Naive thymus-derived CD4-positive, alpha-beta T cell (primary cell): ENCODE measurements at regions not wholly inside any gene's neighbourhood (a gene's known extent, or its start where the extent isn't known, plus 50 kb on each side); places are given as distances from the start of the nearest gene placed in this dataset.

Experiments used
- ATAC-seq: fragments of 150-1000 bp; cut with Tn5 transposase; 2 replicates; pipeline ENCODE4 v1.10.0; 2021; ENCODE audit warnings: mild to moderate bottlenecking, moderate library complexity
- CTCF ChIA-PET: fragments of 350-600 bp; sonication (Branson Sonifier 250); formaldehyde crosslinking; loops from one replicate; lab custom pipeline; 2021; ENCODE audit warnings: antibody characterized with exemption; lab: Charles Lee
- POLR2A ChIA-PET: fragments of 350-600 bp; sonication (Branson Sonifier 250); formaldehyde crosslinking; loops from one replicate; lab custom pipeline; 2021; ENCODE audit warnings: antibody characterized with exemption, inconsistent platforms; lab: Charles Lee
- DNase-seq, 9 donors: peaks; one replicate each; pipeline versions ENCODE4 v3.0.0 to v3.0.0-alpha.2; 2020 to 2022; ENCODE audit warnings: mixed read lengths in 1 of 9
- H3K27ac ChIP-seq: one replicate; pipeline ENCODE4 v1.7.0; 2013; ENCODE audit warnings: mild to moderate bottlenecking, low read depth, low read length, moderate library complexity
- H3K27me3 ChIP-seq, 2 donors: one replicate each; pipeline ENCODE4 v1.7.0; 2013; ENCODE audit warnings: low read length in 2 of 2, mild to moderate bottlenecking in 2 of 2, moderate library complexity in 2 of 2; ENCODE audit not compliant: control insufficient read depth in 2 of 2, insufficient read depth in 2 of 2
- H3K36me3 ChIP-seq, 3 experiments: 1 replicate in 2 of 3; 2 replicates in 1 of 3; pipeline ENCODE4 v1.7.0; 2013; ENCODE audit warnings: low read length in 3 of 3, mild to moderate bottlenecking in 3 of 3, moderate library complexity in 1 of 3; ENCODE audit not compliant: insufficient read depth in 3 of 3, control insufficient read depth in 2 of 3
- H3K4me1 ChIP-seq, 2 donors: one replicate each; pipeline ENCODE4 v1.7.0; 2013; ENCODE audit warnings: low read length in 2 of 2, mild to moderate bottlenecking in 2 of 2, moderate library complexity in 1 of 2; ENCODE audit not compliant: control insufficient read depth in 2 of 2, insufficient read depth in 2 of 2
- H3K4me3 ChIP-seq: 2 replicates; pipeline ENCODE4 v1.7.0; 2013; ENCODE audit warnings: mild to moderate bottlenecking, low read length
- H3K9me3 ChIP-seq, 3 experiments: 1 replicate in 2 of 3; 2 replicates in 1 of 3; pipeline ENCODE4 v1.7.0; 2013; ENCODE audit warnings: low read length in 3 of 3; ENCODE audit not compliant: control insufficient read depth in 2 of 3
- H3K27ac Mint-ChIP-seq, 9 donors: one replicate each; pipeline ENCODE4 v1.8.0; 2020 to 2022; ENCODE audit warnings: mixed read lengths in 9 of 9, mild to moderate bottlenecking in 8 of 9, moderate library complexity in 5 of 9, inconsistent platforms in 2 of 9
- H3K27me3 Mint-ChIP-seq, 5 donors: one replicate each; pipeline ENCODE4 v1.8.0; 2021 to 2022; ENCODE audit warnings: mixed read lengths in 5 of 5, mild to moderate bottlenecking in 1 of 5
- H3K36me3 Mint-ChIP-seq, 5 donors: one replicate each; pipeline ENCODE4 v1.8.0; 2020 to 2022; ENCODE audit warnings: mixed read lengths in 5 of 5, mild to moderate bottlenecking in 3 of 5, inconsistent platforms in 1 of 5
- H3K4me1 Mint-ChIP-seq, 7 donors: one replicate each; pipeline ENCODE4 v1.8.0; 2020 to 2022; ENCODE audit warnings: mixed read lengths in 7 of 7, mild to moderate bottlenecking in 3 of 7, inconsistent platforms in 1 of 7
- H3K4me3 Mint-ChIP-seq, 10 donors: one replicate each; pipeline ENCODE4 v1.8.0; 2020 to 2022; ENCODE audit warnings: mild to moderate bottlenecking in 10 of 10, mixed read lengths in 10 of 10, moderate library complexity in 6 of 10, inconsistent platforms in 2 of 10
- H3K9me3 Mint-ChIP-seq, 11 donors: one replicate each; pipeline ENCODE4 v1.8.0; 2020 to 2022; ENCODE audit warnings: mixed read lengths in 11 of 11, mild to moderate bottlenecking in 4 of 11, inconsistent platforms in 1 of 11, moderate library complexity in 1 of 11
- intact Hi-C, 2 donors: fragments of 100-400 bp; cut with micrococcal nuclease; formaldehyde crosslinking; loops; one replicate each; pipeline ENCODE4 v1.15.1; 2023

DNA sequence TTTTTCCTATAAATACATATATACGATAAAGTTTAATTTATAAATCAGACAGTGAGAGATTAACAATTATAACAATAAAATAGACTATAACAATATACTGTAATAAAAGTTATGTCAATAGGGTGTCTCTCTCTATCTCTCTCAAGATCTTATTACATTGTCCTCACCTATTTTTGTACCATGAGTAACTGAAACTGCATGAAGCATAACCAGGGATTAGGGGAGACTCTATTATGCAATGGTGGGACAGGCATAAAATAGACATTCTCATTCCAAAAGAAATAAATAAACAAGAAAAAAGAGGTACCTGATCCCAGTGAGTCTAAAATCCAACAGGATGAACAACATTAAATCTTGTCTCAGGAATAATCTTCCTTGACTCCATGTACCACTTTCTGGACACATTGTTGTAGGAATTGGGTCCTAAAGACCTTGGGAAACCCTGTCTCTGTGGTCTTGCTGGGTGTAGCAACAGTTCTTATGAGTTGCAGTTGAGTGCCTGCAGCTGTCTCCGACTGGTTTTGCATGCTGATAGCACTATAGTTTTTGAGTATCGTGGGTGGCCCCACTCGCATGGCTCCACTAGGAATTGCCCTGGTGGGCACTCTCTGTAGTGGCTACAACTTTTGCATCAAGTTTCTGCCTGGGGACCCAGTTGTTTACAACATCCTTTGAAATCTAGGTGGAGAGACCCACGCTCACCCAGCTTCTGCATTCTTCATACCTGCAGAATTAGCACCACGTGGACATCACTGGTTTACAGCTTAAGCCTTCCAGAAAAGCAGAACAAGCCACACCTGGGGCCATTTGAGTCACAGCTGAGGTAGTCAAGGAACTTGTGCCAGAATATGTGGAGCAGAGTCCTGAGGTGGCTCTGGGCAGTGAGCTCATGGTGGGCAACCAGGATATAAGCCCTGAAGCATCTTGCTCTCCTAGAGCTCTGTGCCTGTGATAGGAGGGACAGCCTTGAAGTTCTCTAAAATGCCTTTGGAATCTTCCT lies 204.7 kb downstream of the KITLG start:
- Histone ChIP-seq H3K27me3 (no peaks in the 10 kb centered on the region), H3K4me3 (no peak overlapping the region), H3K27ac (no peak overlapping the region), H3K9me3 (no peaks in the 10 kb centered on the region), H3K4me1 (no peaks in the 10 kb centered on the region), H3K36me3 (no peaks in the 10 kb centered on the region)
- ATAC-seq (no peak), DNase-seq (no peak)
- Mint-ChIP-seq H3K36me3 (no peaks in the 10 kb centered on the region), H3K4me3 (no peak overlapping the region), H3K4me1 (no peaks in the 10 kb centered on the region), H3K27ac (peak overlapping the region in 1 of 9 donors; percentile 26), H3K9me3 (peaks cover 0 to 1% (median 0%) of the 10 kb centered on the region in 11 donors), H3K27me3 (peaks cover 0 to 7% (median 0%) of the 10 kb centered on the region in 5 donors)
- intact Hi-C loops = no loop called here
- ChIA-PET POLR2A (no interaction called here), CTCF (no interaction called here)

DNA sequence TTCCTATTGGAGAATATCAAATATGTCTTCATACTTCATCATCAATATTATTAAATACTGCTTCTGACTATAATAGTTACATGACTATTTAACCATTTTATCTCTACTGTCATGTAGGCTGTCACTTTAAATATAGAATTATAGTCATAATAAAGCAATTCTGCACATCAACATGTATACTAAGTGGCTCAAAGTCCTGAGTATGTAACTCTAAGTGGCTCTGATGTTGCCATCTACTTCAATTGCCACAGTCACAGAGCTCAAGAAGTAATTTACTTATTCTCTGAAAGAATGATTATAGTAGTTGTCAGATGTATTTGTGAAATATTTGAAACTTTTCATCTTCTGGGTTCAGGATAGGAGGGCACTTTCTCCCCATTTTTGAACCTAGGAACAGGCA lies 202.3 kb downstream of the KITLG start:
- Histone ChIP-seq H3K36me3 (no peaks in the 10 kb centered on the region), H3K4me3 (no peak overlapping the region), H3K27me3 (no peaks in the 10 kb centered on the region), H3K9me3 (no peaks in the 10 kb centered on the region), H3K27ac (no peak overlapping the region), H3K4me1 (no peaks in the 10 kb centered on the region)
- Mint-ChIP-seq H3K4me1 (no peaks in the 10 kb centered on the region), H3K27me3 (peaks cover 0 to 7% (median 0%) of the 10 kb centered on the region in 5 donors), H3K4me3 (no peak overlapping the region), H3K27ac (no peak overlapping the region), H3K36me3 (no peaks in the 10 kb centered on the region), H3K9me3 (peaks cover 0 to 4% (median 0%) of the 10 kb centered on the region in 11 donors)
- intact Hi-C loops = no loop called here
- ChIA-PET CTCF (no interaction called here), POLR2A (no interaction called here)
- ATAC-seq (no peak), DNase-seq (no peak)

DNA sequence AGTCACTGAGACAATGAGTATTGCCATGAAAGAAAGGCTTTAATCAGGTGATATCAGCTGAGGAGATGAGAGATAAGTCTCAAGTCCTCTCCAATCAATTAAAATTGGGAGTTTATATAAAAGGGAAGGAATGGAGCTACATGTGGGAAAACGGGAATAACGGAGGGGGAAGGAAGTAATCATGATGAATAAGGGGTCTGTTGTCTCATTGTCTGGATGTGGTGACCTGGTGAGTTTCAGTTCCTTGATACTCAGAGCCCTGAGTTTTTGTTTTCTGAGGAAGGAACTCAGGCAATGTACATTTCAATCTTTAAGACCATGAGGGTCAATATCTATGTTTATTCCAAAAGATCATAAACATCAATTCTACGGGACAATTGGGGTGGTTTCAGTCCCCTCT lies 198.8 kb downstream of the KITLG start:
- no peaks in the 10 kb centered on the region for H3K4me1 ChIP-seq

DNA sequence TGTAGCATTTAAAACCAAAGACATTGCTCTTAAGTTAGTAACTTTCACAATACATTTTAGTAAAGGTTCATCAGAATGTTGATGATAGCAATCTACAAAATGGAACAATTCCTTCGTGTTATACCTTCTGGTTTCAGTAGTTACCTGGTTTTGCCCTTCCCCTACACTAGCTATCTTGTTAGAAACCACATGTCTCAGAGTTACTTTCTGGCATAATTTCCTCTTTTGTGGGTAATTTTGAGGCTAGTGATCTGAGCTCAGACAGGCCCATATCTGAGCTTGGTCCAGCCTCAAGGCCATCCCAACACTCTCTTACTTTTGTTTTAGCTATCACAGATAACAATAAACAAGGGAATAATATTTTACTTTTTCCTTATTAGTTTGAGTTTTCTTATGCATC lies 196.9 kb downstream of the KITLG start:
- ChIA-PET CTCF (no interaction called here), POLR2A (no interaction called here)
- H3K4me3 Mint-ChIP-seq = no peak overlapping the region
- intact Hi-C loops = no loop called here
- peaks cover 0 to 5% (median 0%) of the 10 kb centered on the region in 11 donors for H3K9me3 Mint-ChIP-seq
- H3K27ac Mint-ChIP-seq = no peak overlapping the region
- H3K27me3 ChIP-seq = no peaks in the 10 kb centered on the region
- H3K4me1 Mint-ChIP-seq = no peaks in the 10 kb centered on the region
- H3K36me3 ChIP-seq = no peaks in the 10 kb centered on the region
- no peak for DNase-seq
- H3K9me3 ChIP-seq = no peaks in the 10 kb centered on the region
- peaks cover 0 to 4% (median 0%) of the 10 kb centered on the region in 5 donors for H3K27me3 Mint-ChIP-seq
- ATAC-seq = no peak
- no peak overlapping the region for H3K27ac ChIP-seq
- no peak overlapping the region for H3K4me3 ChIP-seq
- H3K36me3 Mint-ChIP-seq = no peaks in the 10 kb centered on the region
- no peaks in the 10 kb centered on the region for H3K4me1 ChIP-seq

More for the DNA sequence above, 198.8 kb downstream of the KITLG start:
- intact Hi-C loops = no loop called here
- Histone ChIP-seq H3K9me3 (no peaks in the 10 kb centered on the region), H3K27ac (no peak overlapping the region), H3K36me3 (no peaks in the 10 kb centered on the region), H3K4me3 (no peak overlapping the region), H3K27me3 (no peaks in the 10 kb centered on the region)
- no peak overlapping the region for H3K27ac Mint-ChIP-seq
- no peaks in the 10 kb centered on the region for H3K36me3 Mint-ChIP-seq
- no peak overlapping the region for H3K4me3 Mint-ChIP-seq
- H3K4me1 Mint-ChIP-seq = no peaks in the 10 kb centered on the region
- ATAC-seq (no peak), DNase-seq (no peak)
- CTCF ChIA-PET = no interaction called here
- POLR2A ChIA-PET = interaction anchor here (0.6 kb wide), 1 partner anchor 96 kb away, joined by 3 read pairs; no protein-coding TSS in a partner anchor
- H3K9me3 Mint-ChIP-seq = peaks cover 0 to 4% (median 0%) of the 10 kb centered on the region in 11 donors
- H3K27me3 Mint-ChIP-seq = peaks cover 0 to 6% (median 0%) of the 10 kb centered on the region in 5 donors

DNA sequence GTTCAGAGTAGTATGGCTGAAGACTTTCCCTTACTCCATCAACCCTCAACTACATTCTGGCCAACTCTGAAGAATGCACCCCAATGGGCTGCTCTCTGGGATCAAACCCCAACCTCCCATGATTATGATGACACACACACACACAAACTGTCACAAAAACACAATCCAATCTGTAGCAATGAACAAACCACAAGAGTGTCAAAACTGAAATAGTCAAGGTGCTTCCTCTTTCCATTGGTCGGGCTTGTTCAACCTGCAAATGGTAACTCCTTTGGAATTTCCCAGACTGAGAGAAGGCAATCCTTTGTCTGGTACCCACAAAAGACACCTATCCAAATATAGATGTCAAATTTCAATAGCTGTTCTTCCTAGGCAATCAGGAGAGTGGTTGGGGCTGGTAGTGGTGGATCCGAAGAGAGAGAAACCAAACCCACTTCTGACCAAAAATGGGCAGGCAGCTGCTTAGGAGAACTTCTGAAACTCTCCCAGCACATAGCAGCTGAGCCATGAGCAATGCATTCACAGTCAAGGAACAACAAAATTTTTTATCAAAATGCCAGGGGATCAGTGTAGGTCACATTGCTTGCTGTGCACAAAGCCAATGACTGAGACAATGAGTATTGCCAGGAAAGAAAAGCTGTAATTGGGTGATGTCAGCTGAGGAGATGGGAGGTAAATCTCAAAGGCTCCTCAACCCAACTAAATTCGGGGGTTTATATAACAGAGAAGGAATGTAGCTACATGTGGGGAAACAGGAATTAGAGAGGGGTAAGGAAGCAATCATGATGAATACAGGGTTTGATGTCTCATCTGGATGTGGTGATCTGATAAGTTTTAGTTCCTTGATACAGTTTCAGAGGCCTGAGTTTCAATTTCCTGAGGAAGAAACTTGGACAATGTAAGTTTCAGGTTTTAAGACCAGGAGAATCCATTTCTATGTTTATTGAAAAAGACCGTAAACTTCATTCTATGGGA lies 191.4 kb downstream of the KITLG start:
- no peaks in the 10 kb centered on the region for H3K9me3 ChIP-seq
- H3K27me3 Mint-ChIP-seq = peaks cover 0 to 4% (median 0%) of the 10 kb centered on the region in 5 donors

DNA sequence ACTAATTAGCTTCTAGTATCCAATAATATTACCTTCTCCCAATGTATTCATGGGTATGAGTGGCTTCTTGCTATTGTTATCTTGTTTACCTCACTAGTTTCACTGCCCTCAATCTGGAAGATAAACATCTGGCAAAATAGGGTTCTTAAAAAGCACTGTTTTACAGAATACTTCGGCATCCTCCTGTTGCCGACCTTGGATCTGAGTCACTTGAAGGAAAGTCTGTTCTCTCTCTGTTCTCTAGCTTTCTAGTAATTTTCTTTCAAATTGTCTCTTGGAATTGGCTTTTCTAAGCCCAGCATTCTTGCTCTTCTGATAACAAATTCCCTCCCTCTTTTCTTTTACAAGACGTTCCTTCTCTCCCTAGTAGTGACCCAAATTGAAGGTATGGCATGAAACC lies 189.5 kb downstream of the KITLG start:
- CTCF ChIA-PET = no interaction called here
- H3K4me3 Mint-ChIP-seq = no peak overlapping the region
- intact Hi-C loops = loop anchor here in 1 of 2 donors (5.0 kb wide), 1 partner anchor 239 kb away; no protein-coding TSS in a partner anchor

More for the DNA sequence above, 191.4 kb downstream of the KITLG start:
- H3K27ac Mint-ChIP-seq = no peak overlapping the region
- no peak for ATAC-seq
- Histone ChIP-seq H3K27ac (no peak overlapping the region), H3K36me3 (no peaks in the 10 kb centered on the region), H3K4me1 (no peaks in the 10 kb centered on the region), H3K27me3 (no peaks in the 10 kb centered on the region), H3K4me3 (no peak overlapping the region)
- no peak overlapping the region for H3K4me3 Mint-ChIP-seq
- H3K4me1 Mint-ChIP-seq = no peaks in the 10 kb centered on the region
- H3K9me3 Mint-ChIP-seq = peaks cover 0 to 14% (median 1%) of the 10 kb centered on the region in 11 donors
- ChIA-PET POLR2A (no interaction called here), CTCF (no interaction called here)
- no peaks in the 10 kb centered on the region for H3K36me3 Mint-ChIP-seq
- intact Hi-C loops = no loop called here
- no peak for DNase-seq

More for the DNA sequence above, 189.5 kb downstream of the KITLG start:
- no peaks in the 10 kb centered on the region for H3K9me3 ChIP-seq
- H3K4me3 ChIP-seq = no peak overlapping the region
- no peak for ATAC-seq
- no peaks in the 10 kb centered on the region for H3K27me3 ChIP-seq
- Mint-ChIP-seq H3K27me3 (peaks cover 0 to 6% (median 0%) of the 10 kb centered on the region in 5 donors), H3K36me3 (no peaks in the 10 kb centered on the region), H3K27ac (no peak overlapping the region), H3K4me1 (no peaks in the 10 kb centered on the region), H3K9me3 (peaks cover 0 to 14% (median 4%) of the 10 kb centered on the region in 11 donors)
- H3K4me1 ChIP-seq = no peaks in the 10 kb centered on the region
- POLR2A ChIA-PET = no interaction called here
- H3K36me3 ChIP-seq = no peaks in the 10 kb centered on the region
- no peak overlapping the region for H3K27ac ChIP-seq
- no peak for DNase-seq
